ENCODE measurements at regions not wholly inside any gene's neighbourhood (a gene's known extent, or its start where the extent isn't known, plus 50 kb on each side); places are given as distances from the start of the nearest gene placed in this dataset.

GRCh38 chr7:41544241-41544640 lies 158.6 kb downstream of the INHBA start:
- no peak overlapping the region for H3K9ac ChIP-seq (replicated peaks in 1 of 4; ENCODE audit: extremely low read depth in 1 of 4, low read depth in 3 of 4, low read length in 3 of 4)
- H3K14ac ChIP-seq (ENCODE audit: insufficient read length): no peak overlapping the region
- H2BK12ac ChIP-seq (ENCODE audit: low read depth, low read length): no peak overlapping the region
- POLR2A ChIA-PET (ENCODE audit: partially characterized antibody): no interaction called here
- H4K8ac ChIP-seq (ENCODE audit: extremely low read depth, insufficient read depth, low read length): no peak overlapping the region
- no peaks in the 10 kb centered on the region for H3K79me1 ChIP-seq (ENCODE audit: low read depth, low read length)
- no peak overlapping the region for H3K4me2 ChIP-seq (ENCODE audit: insufficient read depth in 1 of 2, low read depth in 2 of 2, low read length in 2 of 2)
- no peaks in the 10 kb centered on the region for H3K36me3 ChIP-seq (ENCODE audit: control insufficient read depth in 2 of 4, insufficient read depth in 4 of 4, low read length in 3 of 4)
- no peak overlapping the region for H3K56ac ChIP-seq (replicated peaks; ENCODE audit: insufficient read length, low read depth, low read length)
- no peak overlapping the region for H3K4me3 ChIP-seq (ENCODE audit: extremely low read depth in 1 of 4, insufficient read depth in 2 of 4, low read depth in 3 of 4, low read length in 4 of 4)
- H3K9me3 ChIP-seq (ENCODE audit: insufficient read depth in 2 of 2, low read depth in 1 of 2, low read length in 1 of 2): no peaks in the 10 kb centered on the region
- H2BK120ac ChIP-seq (replicated peaks; ENCODE audit: low read depth, low read length): no peak overlapping the region
- no peak overlapping the region for H3K23ac ChIP-seq (ENCODE audit: insufficient read length)
- H4K5ac ChIP-seq (ENCODE audit: insufficient read length, low read depth, low read length): no peak overlapping the region
- H2BK15ac ChIP-seq (ENCODE audit: low read length): no peak overlapping the region
- no peaks in the 10 kb centered on the region; a peak in 1 of 7 replicates for H3K27me3 ChIP-seq (replicated peaks in 1 of 4; ENCODE audit: control insufficient read depth in 3 of 4, extremely low read depth in 1 of 4, insufficient read depth in 3 of 4, low read length in 3 of 4)
- H2BK5ac ChIP-seq (ENCODE audit: low read depth, low read length): no peak overlapping the region
- H3K27ac ChIP-seq (ENCODE audit: low read depth, low read length): no peak overlapping the region
- H3K23me2 ChIP-seq (ENCODE audit: low read depth, low read length): no peaks in the 10 kb centered on the region
- CTCF ChIA-PET (ENCODE audit: partially characterized antibody): interaction anchor here (0.9 kb wide), 1 partner anchor 9 kb away, joined by 3 read pairs; no protein-coding TSS in a partner anchor
- no peaks in the 10 kb centered on the region for H4K20me1 ChIP-seq (replicated peaks in 1 of 2; ENCODE audit: control insufficient read depth in 1 of 2, insufficient read depth in 2 of 2, low read length in 2 of 2)
- H3K4me1 ChIP-seq (replicated peaks in 1 of 4; ENCODE audit: control insufficient read depth in 3 of 4, insufficient read depth in 4 of 4, low read length in 3 of 4): peaks cover 2 to 9% (median 4%) of the 10 kb centered on the region in 4 experiments; a peak in 4 of 7 replicates
- no peak overlapping the region for H2BK20ac ChIP-seq (ENCODE audit: low read length)
- H3K4ac ChIP-seq (replicated peaks; ENCODE audit: insufficient read length, low read depth, low read length): no peak overlapping the region
- DNase-seq (ENCODE audit: low read depth in 1 of 2, low spot score in 2 of 2): no peak
- no peak overlapping the region for H3K18ac ChIP-seq (ENCODE audit: extremely low read depth, low read length)
- no peak overlapping the region for H4K91ac ChIP-seq (replicated peaks; ENCODE audit: insufficient read length, low read length)
- TF ChIP-seq CBX5 (IDR thresholded peaks at IDR 0.05; ENCODE audit: low read depth, low read length) (no peak), CREB1 (IDR thresholded peaks at IDR 0.05) (no peak), CTBP2 (IDR thresholded peaks at IDR 0.05; ENCODE audit: borderline replicate concordance, insufficient read depth, insufficient read length, low read length) (no peak), SP4 (IDR thresholded peaks at IDR 0.05; ENCODE audit: low read length) (no peak), SAP30 (IDR thresholded peaks at IDR 0.05; ENCODE audit: insufficient read depth, insufficient replicate concordance, low read length) (no peak), CBX8 (IDR thresholded peaks at IDR 0.05; ENCODE audit: borderline replicate concordance, low read depth, low read length) (no peak), SRF (IDR thresholded peaks at IDR 0.05; ENCODE audit: low read depth, low read length) (no peak), ATF2 (IDR thresholded peaks at IDR 0.05; ENCODE audit: low read length) (no peak), ZNF274 (IDR thresholded peaks at IDR 0.05; ENCODE audit: borderline replicate concordance, extremely low read depth, low read length) (no peak), SP1 (IDR thresholded peaks at IDR 0.05; ENCODE audit: low read depth, low read length) (no peak), HDAC2 (IDR thresholded peaks at IDR 0.05; ENCODE audit: borderline replicate concordance in 1 of 2, low read depth in 2 of 2, low read length in 2 of 2) (no peak), TBP (IDR thresholded peaks at IDR 0.05; ENCODE audit: low read depth, low read length) (no peak), SIRT6 (IDR thresholded peaks at IDR 0.05; ENCODE audit: low read length) (no peak), EZH2 (IDR thresholded peaks at IDR 0.05; ENCODE audit: low read depth, low read length, severe bottlenecking) (no peak)
- no peak overlapping the region for H2AK5ac ChIP-seq (ENCODE audit: low read depth, low read length)
- H3K79me2 ChIP-seq (ENCODE audit: control insufficient read depth in 1 of 2, insufficient read depth in 2 of 2, low read length in 2 of 2): no peaks in the 10 kb centered on the region
- 91% methylated on average over 5 of the region's 5 CpGs; no CpG with 5 or more reads in 1 of the 2 experiments for WGBS, 2 experiments (ENCODE audit: extremely low coverage in 1 of 2, insufficient coverage in 1 of 2, insufficient read length in 1 of 2, insufficient replicate concordance in 2 of 2, low coverage in 1 of 2, low lambda C conversion rate in 2 of 2, missing lambda C conversion rate in 1 of 2)
- no peak for FAIRE-seq
- H2AFZ ChIP-seq (ENCODE audit: low read length): no peak overlapping the region
